Left lung (tissue), 4 donors: ENCODE measurements at regions not wholly inside any gene's neighbourhood (a gene's known extent, or its start where the extent isn't known, plus 50 kb on each side); places are given as distances from the start of the nearest gene placed in this dataset.

Source experiments
- ATAC-seq: fragments of 200-7000 bp; cut with Tn5 transposase; one replicate; pipeline ENCODE4 v1.9.1; 2020; ENCODE audit warnings: moderate library complexity
- DNase-seq, 4 donors: peaks; one replicate each; pipeline ENCODE4 v3.0.0-alpha.2; 2013 to 2020
- H3K27ac ChIP-seq, 2 donors: fragments of 200-600 bp; sonication (generic) in 1 of 2; one replicate each; pipeline versions ENCODE4 v1.5.0 to v1.8.0; 2020 to 2021
- H3K27me3 ChIP-seq, 2 donors: fragments of 200-600 bp; sonication (generic) in 1 of 2; one replicate each; pipeline versions ENCODE4 v1.5.0 to v1.8.0; 2020 to 2021
- H3K36me3 ChIP-seq, 2 donors: fragments of 200-600 bp; sonication (generic) in 1 of 2; one replicate each; pipeline versions ENCODE4 v1.5.0 to v1.8.0; 2020 to 2021
- H3K4me1 ChIP-seq, 2 donors: fragments of 200-600 bp; one replicate each; pipeline ENCODE4 v1.8.0; 2021
- H3K4me3 ChIP-seq, 2 donors: fragments of 200-600 bp; sonication (generic) in 1 of 2; one replicate each; pipeline versions ENCODE4 v1.5.0 to v1.8.0; 2020 to 2021; ENCODE audit warnings: mild to moderate bottlenecking in 1 of 2
- H3K9me3 ChIP-seq, 2 donors: fragments of 200-600 bp; sonication (generic) in 1 of 2; one replicate each; pipeline versions ENCODE4 v1.5.0 to v1.8.0; 2020 to 2021
- intact Hi-C, 2 donors: fragments of 100-400 bp; cut with DNase I; formaldehyde crosslinking; loops; one replicate each; pipeline versions ENCODE4 v1.11.2 to v1.14.2; 2022
- TF ChIP-seq, protein P1 (sequence below), 2 donors: fragments of 200-600 bp; sonication (generic) in 1 of 2; IDR thresholded peaks; one replicate each; pipeline versions ENCODE4 v1.5.0 to v1.8.0; 2021; ENCODE audit warnings: antibody characterized with exemption in 2 of 2
- donor health status: DM: no; HTN: yes; CAD: no.
- donor health status: DM: no; HTN: no; CAD: no.

DNA sequence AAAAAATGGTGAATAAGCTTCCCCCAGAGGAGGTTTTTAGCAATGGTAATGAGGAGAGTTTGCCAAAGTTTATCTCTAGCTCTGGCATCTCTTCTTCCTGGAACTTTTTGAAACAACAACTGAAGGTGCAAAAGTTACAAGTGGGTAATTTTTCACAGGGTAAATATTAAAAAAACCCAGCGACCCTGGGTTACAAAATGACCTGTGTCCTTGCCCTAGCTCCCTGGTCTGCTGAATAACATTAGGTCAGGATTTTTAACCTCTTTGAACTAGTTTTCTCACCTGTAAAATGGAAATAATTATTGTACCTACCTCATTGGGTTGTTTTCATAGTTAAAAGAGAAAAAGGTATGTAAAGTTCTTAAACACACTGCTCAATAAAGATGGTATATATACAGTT lies 332.4 kb upstream of the DUSP10 start:
- Histone ChIP-seq H3K36me3 (no peaks in the 10 kb centered on the region), H3K27ac (no peak overlapping the region)
- intact Hi-C loops: no loop called here

DNA sequence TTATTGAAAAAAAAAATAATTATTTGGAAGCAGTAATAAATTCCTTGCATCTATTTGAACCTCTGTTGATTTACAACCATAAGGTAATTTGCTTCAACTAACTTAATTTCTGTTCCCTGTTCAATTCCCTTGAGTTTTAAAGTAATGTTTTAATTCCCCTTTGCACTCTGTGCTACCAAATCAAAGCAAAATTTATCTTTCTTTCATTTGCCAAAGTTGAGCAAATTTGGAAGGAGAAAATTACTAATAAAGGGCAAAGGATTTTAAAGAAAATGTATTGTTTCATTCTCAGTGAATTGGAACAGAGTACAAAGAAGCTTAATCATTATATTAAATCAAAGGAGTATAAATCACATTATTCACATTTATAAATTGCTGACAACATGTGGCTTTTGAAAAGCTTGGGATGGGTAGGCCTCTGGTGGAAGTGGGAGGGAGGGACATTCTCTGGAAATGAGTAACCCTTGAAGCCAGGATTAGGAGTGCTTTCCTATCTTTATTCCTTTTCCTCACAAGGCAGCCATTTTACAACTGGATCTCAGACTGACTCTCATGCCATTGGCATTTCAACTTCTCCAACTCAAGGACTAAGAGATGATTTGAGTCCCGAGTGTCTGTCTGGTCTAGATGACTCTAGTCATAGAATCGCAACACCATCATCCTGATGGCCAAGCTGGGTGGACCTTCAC lies 331.6 kb upstream of the DUSP10 start:
- no peaks in the 10 kb centered on the region for H3K27me3 ChIP-seq
- no peaks in the 10 kb centered on the region for H3K4me1 ChIP-seq
- no peaks in the 10 kb centered on the region for H3K9me3 ChIP-seq
- H3K36me3 ChIP-seq: no peaks in the 10 kb centered on the region
- TF ChIP-seq, protein P1, sequence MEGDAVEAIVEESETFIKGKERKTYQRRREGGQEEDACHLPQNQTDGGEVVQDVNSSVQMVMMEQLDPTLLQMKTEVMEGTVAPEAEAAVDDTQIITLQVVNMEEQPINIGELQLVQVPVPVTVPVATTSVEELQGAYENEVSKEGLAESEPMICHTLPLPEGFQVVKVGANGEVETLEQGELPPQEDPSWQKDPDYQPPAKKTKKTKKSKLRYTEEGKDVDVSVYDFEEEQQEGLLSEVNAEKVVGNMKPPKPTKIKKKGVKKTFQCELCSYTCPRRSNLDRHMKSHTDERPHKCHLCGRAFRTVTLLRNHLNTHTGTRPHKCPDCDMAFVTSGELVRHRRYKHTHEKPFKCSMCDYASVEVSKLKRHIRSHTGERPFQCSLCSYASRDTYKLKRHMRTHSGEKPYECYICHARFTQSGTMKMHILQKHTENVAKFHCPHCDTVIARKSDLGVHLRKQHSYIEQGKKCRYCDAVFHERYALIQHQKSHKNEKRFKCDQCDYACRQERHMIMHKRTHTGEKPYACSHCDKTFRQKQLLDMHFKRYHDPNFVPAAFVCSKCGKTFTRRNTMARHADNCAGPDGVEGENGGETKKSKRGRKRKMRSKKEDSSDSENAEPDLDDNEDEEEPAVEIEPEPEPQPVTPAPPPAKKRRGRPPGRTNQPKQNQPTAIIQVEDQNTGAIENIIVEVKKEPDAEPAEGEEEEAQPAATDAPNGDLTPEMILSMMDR (IDR thresholded peaks at IDR 0.05): no peak
- intact Hi-C loops: no loop called here
- H3K27ac ChIP-seq: no peak overlapping the region
- ATAC-seq (no peak), DNase-seq (no peak)
- H3K4me3 ChIP-seq: no peak overlapping the region

More for the DNA sequence above, 332.4 kb upstream of the DUSP10 start:
- no peaks in the 10 kb centered on the region for H3K4me1 ChIP-seq
- DNase-seq (no peak), ATAC-seq (no peak)
- no peaks in the 10 kb centered on the region for H3K9me3 ChIP-seq
- TF ChIP-seq, protein P1 (IDR thresholded peaks at IDR 0.05): no peak
- H3K4me3 ChIP-seq: no peak overlapping the region
- no peaks in the 10 kb centered on the region for H3K27me3 ChIP-seq

DNA sequence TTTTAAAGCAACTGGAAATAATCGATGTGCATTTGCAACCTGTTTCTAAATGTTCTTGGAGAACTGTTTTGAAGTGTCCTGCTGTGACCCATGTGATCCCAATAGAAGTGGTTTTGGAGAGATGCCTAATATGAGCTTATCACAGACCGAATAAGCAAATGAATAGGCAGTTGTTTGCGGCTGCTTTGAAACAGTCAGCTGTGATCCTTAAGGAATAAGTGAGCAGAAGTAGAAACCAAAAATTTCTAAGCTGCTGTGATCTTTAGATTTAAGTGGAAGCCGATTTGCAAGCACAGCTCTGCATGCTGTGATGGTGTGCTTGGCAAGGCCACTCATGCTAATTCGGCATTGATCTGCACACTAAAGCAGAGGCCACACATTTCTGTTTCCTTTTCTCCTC lies 329.5 kb upstream of the DUSP10 start:
- intact Hi-C loops: no loop called here
- ATAC-seq (peak; percentile 88), DNase-seq (peak in 2 of 4 donors; percentile 7 to 56)
- H3K4me1 ChIP-seq: no peaks in the 10 kb centered on the region
- no peak overlapping the region for H3K4me3 ChIP-seq
- TF ChIP-seq, protein P1 (IDR thresholded peaks at IDR 0.05): no peak
- H3K36me3 ChIP-seq: no peaks in the 10 kb centered on the region
- H3K9me3 ChIP-seq: no peaks in the 10 kb centered on the region
- H3K27ac ChIP-seq: no peak overlapping the region
- H3K27me3 ChIP-seq: no peaks in the 10 kb centered on the region

DNA sequence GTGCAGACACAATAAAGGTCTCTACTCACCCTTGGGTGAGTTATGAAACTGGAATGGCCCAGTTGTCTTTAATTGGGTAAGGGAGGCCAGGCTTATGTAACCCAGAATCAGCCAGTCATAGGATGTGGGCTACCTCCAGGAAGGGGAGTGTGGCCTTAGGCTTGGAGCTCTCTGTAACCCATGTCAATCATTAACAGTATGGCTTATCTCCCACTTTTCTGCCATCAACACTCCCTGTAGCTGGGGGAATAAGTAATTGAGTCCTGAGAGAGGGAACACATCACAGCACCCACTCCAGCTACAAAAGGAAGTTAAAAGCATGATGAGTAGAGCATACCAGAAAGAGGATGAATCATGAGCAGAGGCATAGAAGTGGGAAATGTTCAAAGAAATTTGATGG lies 327.0 kb upstream of the DUSP10 start:
- ATAC-seq (no peak), DNase-seq (no peak)
- no peak overlapping the region for H3K27ac ChIP-seq
- no peaks in the 10 kb centered on the region for H3K27me3 ChIP-seq
- peaks cover 0 to 18% of the 10 kb centered on the region in 2 donors for H3K9me3 ChIP-seq
- TF ChIP-seq, protein P1 (IDR thresholded peaks at IDR 0.05): no peak
- no peaks in the 10 kb centered on the region for H3K4me1 ChIP-seq
- H3K36me3 ChIP-seq: no peaks in the 10 kb centered on the region
- no peak overlapping the region for H3K4me3 ChIP-seq
- intact Hi-C loops: no loop called here

DNA sequence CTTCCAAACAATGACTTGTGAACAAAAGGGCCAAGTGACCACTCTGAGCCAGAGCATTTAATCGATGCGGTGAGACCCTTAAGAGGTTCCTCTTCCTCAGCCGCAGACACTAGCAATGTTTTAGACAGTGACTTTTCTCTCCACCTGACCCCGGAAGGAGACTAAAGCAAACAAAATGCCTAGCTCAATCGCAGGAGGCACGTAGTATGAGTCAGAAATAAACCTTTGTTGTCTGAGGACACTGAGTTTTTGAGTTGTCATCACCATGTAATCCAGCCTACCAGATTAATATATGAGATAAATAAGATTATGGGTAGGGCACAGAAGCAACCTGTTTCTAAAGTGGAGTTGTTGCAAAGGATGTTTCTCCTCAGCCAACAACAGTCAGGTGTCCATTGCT lies 326.2 kb upstream of the DUSP10 start:
- Histone ChIP-seq H3K36me3 (no peaks in the 10 kb centered on the region), H3K9me3 (peaks cover 0 to 22% of the 10 kb centered on the region in 2 donors), H3K4me1 (no peaks in the 10 kb centered on the region), H3K27ac (no peak overlapping the region), H3K27me3 (no peaks in the 10 kb centered on the region), H3K4me3 (no peak overlapping the region)
- intact Hi-C loops: no loop called here
- ATAC-seq (no peak), DNase-seq (no peak)
- TF ChIP-seq, protein P1 (IDR thresholded peaks at IDR 0.05): no peak
